ENCODE measurements at regions not wholly inside any gene's neighbourhood (a gene's known extent, or its start where the extent isn't known, plus 50 kb on each side); places are given as distances from the start of the nearest gene placed in this dataset.

GRCh38 chr22:49636649-49637048 is 191.0 kb downstream of the BRD1 start:
- no peak for TF ChIP-seq CTCF (conservative IDR thresholded peaks at IDR 0.05; ENCODE audit: low read depth, low read length)
- no peak for TF ChIP-seq CHD1 (IDR thresholded peaks at IDR 0.05; ENCODE audit: low read depth, low read length)
- no peak for TF ChIP-seq USF2 (IDR thresholded peaks at IDR 0.05; ENCODE audit: low read depth, low read length)

Data from IMR-90 (cell line).